RWPE1 (cell line): ENCODE measurements at regions not wholly inside any gene's neighbourhood (a gene's known extent, or its start where the extent isn't known, plus 50 kb on each side); places are given as distances from the start of the nearest gene placed in this dataset.
A peak's percentile ranks its signal among the peaks of the same experiment; 100 is the strongest.
"Not testable (repeated sequence)": the region's sequence is repeated elsewhere in the genome, so short reads cannot be mapped to it uniquely, and the experiment has no call there.

Source experiments
- CTCF ChIA-PET: fragments of 350-600 bp; sonication (Branson Sonifier 250); formaldehyde crosslinking; extraction: SDS; loops from one replicate; lab custom pipeline; 2021; lab: Yijun Ruan, JAX
- POLR2A ChIA-PET: fragments of 400-600 bp; formaldehyde crosslinking; extraction: SDS; loops from one replicate; lab custom pipeline; 2020; ENCODE audit warnings: antibody characterized with exemption; ENCODE audit not compliant: low non-redundant PET; lab: Yijun Ruan, JAX
- DNase-seq: peaks from one replicate; pipeline ENCODE4 v3.0.0; 2012; ENCODE audit warnings: low spot score
- H3K27ac ChIP-seq: fragments of 450-650 bp; 2 replicates; pipeline ENCODE4 v1.5.1; 2017
- CTCF ChIP-seq: fragments of 450-650 bp; conservative IDR thresholded peaks from 2 replicates; pipeline ENCODE4 v1.5.1; 2017; ENCODE audit warnings: low read depth, mild to moderate bottlenecking

- ChIA-PET CTCF (interaction anchor here (0.6 to 1.9 kb wide), 15 partner anchors 21 to 697 kb away, joined by 3 to 12 read pairs (median 4); partner anchors contain the start of gene SALL4), POLR2A (interaction anchor here (0.7 kb wide), 1 partner anchor 1073 kb away, joined by 4 read pairs; no protein-coding TSS in a partner anchor)
- DNase-seq = peak; percentile 33
These were observed 130.5 kb downstream of the ZFP64 start for GRCh38 chr20:52060794-52061714.

GRCh38 chr20:52057133-52057532, 134.4 kb downstream of the ZFP64 start:
- CTCF ChIA-PET = interaction anchor here (1.2 kb wide), 1 partner anchor 26 kb away, joined by 5 read pairs; no protein-coding TSS in a partner anchor
- H3K27ac ChIP-seq, POLR2A ChIA-PET, DNase-seq: not testable (repeated sequence)

More at GRCh38 chr20:52060794-52061714, 130.5 kb downstream of the ZFP64 start:
- TF ChIP-seq CTCF = peak; percentile 57
- H3K27ac ChIP-seq = no peak overlapping the region

GRCh38 chr20:52056203-52057062, 135.1 kb downstream of the ZFP64 start:
- peak; percentile 94 for DNase-seq
- CTCF ChIA-PET = interaction anchor here (0.5 to 1.2 kb wide), 3 partner anchors 27 to 1124 kb away, joined by 5 to 9 read pairs (median 5); no protein-coding TSS in a partner anchor
- POLR2A ChIA-PET = no interaction called here

GRCh38 chr20:52054123-52054522, 137.5 kb downstream of the ZFP64 start:
- POLR2A ChIA-PET = no interaction called here
- TF ChIP-seq CTCF = no peak

More at GRCh38 chr20:52056203-52057062, 135.1 kb downstream of the ZFP64 start:
- no peak for TF ChIP-seq CTCF
- H3K27ac ChIP-seq = peak overlapping the region; percentile 66; the same call in 1 of the 2 replicates

GRCh38 chr20:52049001-52049731, 142.4 kb downstream of the ZFP64 start:
- DNase-seq = no peak

More at GRCh38 chr20:52054123-52054522, 137.5 kb downstream of the ZFP64 start:
- no peak overlapping the region for H3K27ac ChIP-seq
- DNase-seq = no peak
- CTCF ChIA-PET = no interaction called here

More at GRCh38 chr20:52049001-52049731, 142.4 kb downstream of the ZFP64 start:
- no peak for TF ChIP-seq CTCF
- POLR2A ChIA-PET = no interaction called here
- H3K27ac ChIP-seq = no peak overlapping the region
- CTCF ChIA-PET = interaction anchor here (0.6 kb wide), 1 partner anchor 10 kb away, joined by 4 read pairs; no protein-coding TSS in a partner anchor
